Upper lobe of left lung (tissue), 6 donors: ENCODE measurements at regions not wholly inside any gene's neighbourhood (a gene's known extent, or its start where the extent isn't known, plus 50 kb on each side); places are given as distances from the start of the nearest gene placed in this dataset.

Source experiments
- ATAC-seq, 2 donors: fragments of 200-7000 bp; cut with Tn5 transposase; one replicate each; pipeline ENCODE4 v1.9.1; 2022; ENCODE audit warnings: mild to moderate bottlenecking in 2 of 2, moderate library complexity in 2 of 2; ENCODE audit not compliant: low FRiP score in 2 of 2
- DNase-seq, 2 donors: peaks; one replicate each; pipeline ENCODE4 v3.0.0-alpha.2; 2019 to 2020
- H3K27ac ChIP-seq, 4 donors: fragments of 200-600 bp; sonication (generic); one replicate each; pipeline ENCODE4 v1.5.1; 2016 to 2019
- H3K27me3 ChIP-seq, 4 donors: fragments of 200-600 bp; sonication (generic); one replicate each; pipeline ENCODE4 v1.5.1; 2017 to 2019
- H3K36me3 ChIP-seq, 4 donors: fragments of 200-600 bp; sonication (generic); one replicate each; pipeline ENCODE4 v1.5.1; 2016 to 2019
- H3K4me1 ChIP-seq, 4 donors: fragments of 200-600 bp; sonication (generic); one replicate each; pipeline ENCODE4 v1.5.1; 2018 to 2019
- H3K4me3 ChIP-seq, 4 donors: fragments of 200-600 bp; sonication (generic); one replicate each; pipeline ENCODE4 v1.5.1; 2017 to 2019; ENCODE audit warnings: mild to moderate bottlenecking in 2 of 4, moderate library complexity in 1 of 4
- H3K9me3 ChIP-seq, 4 donors: fragments of 200-600 bp; sonication (generic); one replicate each; pipeline ENCODE4 v1.5.1; 2018 to 2019
- EP300 ChIP-seq, 4 donors: sonication (generic); formaldehyde crosslinking; IDR thresholded peaks; one replicate each; pipeline ENCODE4 v1.5.1; 2017; ENCODE audit warnings: antibody characterized with exemption in 4 of 4, control low read depth in 2 of 4
- POLR2A ChIP-seq, 4 donors: fragments of 450-650 bp; IDR thresholded peaks; one replicate each; pipeline ENCODE4 v1.5.1; 2016 to 2017; ENCODE audit warnings: antibody characterized with exemption in 4 of 4, mild to moderate bottlenecking in 2 of 4
- POLR2AphosphoS5 ChIP-seq, 2 donors: sonication (generic); formaldehyde crosslinking; IDR thresholded peaks; one replicate each; pipeline ENCODE4 v1.5.1; 2017; ENCODE audit warnings: antibody characterized with exemption in 2 of 2
- WGBS, 2 donors: methylation state at CpG; one replicate each; pipeline ENCODE4 v1.1.5; 2017 to 2018; 5-methylcytosine and 5-hydroxymethylcytosine counted together
- TF ChIP-seq, protein P1 (sequence below), 6 experiments: fragments of 450-650 bp in 4 of 6; fragments of 200-600 bp in 2 of 6; sonication (generic) in 2 of 6; IDR thresholded peaks; one replicate each; pipeline ENCODE4 v1.5.1; 2016 to 2019; ENCODE audit warnings: antibody characterized with exemption in 6 of 6
- donor health status: DM: no; HTN: no; CAD: no; lungs with moderate emphysema.
- donor health status: DM: no; HTN: yes; CAD: no; lungs with severe emphysema.

DNA sequence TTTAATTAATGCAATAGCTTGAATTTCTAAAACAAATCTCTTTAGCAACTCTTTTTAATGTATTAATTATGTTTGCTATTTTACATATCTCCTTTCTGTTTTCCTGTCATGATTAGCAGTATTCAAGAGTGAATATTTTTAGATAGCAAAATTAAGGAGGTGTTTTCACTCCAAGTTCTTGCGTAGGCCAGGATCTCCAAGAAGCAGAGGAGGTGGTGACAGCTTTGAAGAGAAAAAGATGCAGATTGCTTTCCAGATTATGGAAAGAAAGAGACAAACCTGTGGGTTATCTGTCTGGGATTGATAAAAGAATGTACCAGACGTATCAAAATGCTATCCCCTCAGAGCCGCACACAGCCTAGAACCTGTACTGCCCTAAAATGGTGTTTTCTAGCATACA lies 163.5 kb upstream of the FAM98A start:
- TF ChIP-seq POLR2AphosphoS5 (IDR thresholded peaks at IDR 0.05) (no peak), EP300 (IDR thresholded peaks at IDR 0.05) (no peak), POLR2A (IDR thresholded peaks at IDR 0.05) (no peak)
- TF ChIP-seq, protein P1, sequence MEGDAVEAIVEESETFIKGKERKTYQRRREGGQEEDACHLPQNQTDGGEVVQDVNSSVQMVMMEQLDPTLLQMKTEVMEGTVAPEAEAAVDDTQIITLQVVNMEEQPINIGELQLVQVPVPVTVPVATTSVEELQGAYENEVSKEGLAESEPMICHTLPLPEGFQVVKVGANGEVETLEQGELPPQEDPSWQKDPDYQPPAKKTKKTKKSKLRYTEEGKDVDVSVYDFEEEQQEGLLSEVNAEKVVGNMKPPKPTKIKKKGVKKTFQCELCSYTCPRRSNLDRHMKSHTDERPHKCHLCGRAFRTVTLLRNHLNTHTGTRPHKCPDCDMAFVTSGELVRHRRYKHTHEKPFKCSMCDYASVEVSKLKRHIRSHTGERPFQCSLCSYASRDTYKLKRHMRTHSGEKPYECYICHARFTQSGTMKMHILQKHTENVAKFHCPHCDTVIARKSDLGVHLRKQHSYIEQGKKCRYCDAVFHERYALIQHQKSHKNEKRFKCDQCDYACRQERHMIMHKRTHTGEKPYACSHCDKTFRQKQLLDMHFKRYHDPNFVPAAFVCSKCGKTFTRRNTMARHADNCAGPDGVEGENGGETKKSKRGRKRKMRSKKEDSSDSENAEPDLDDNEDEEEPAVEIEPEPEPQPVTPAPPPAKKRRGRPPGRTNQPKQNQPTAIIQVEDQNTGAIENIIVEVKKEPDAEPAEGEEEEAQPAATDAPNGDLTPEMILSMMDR (IDR thresholded peaks at IDR 0.05): no peak
- Histone ChIP-seq H3K36me3 (no peaks in the 10 kb centered on the region), H3K27ac (no peak overlapping the region), H3K9me3 (peaks cover 0 to 4% (median 0%) of the 10 kb centered on the region in 4 donors), H3K27me3 (no peaks in the 10 kb centered on the region), H3K4me3 (no peak overlapping the region), H3K4me1 (no peaks in the 10 kb centered on the region)
- DNase-seq (no peak), ATAC-seq (no peak)
- 84 to 91% methylated on average over 3 of the region's 3 CpGs for WGBS, 2 donors

DNA sequence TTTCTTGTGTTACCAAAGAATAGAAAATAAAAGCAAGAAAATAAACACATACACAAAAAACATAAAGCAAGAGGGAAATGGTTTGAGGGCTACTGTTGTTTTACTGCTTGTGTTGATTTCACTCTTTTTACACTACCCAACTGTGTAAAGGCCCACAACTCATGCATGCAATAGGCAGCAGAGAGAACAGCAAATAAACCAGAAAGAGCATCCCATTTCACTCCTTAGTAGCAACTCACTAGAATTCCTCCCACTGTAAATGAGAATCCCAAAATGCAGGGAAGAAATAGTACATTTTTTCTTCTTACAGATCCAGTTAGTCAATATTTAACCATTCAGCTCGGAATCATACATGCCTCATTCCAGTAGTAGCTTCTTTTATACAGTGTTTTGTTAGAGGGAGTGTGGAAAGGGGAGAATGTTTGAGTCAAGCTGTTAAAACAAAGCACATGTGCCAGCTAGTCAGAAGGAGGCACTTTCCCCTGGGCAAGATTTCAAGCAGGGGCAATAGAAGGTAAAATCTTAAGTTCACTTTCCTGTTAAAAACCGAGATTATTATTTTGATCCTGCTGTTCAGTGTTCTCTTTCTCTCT lies 147.2 kb upstream of the FAM98A start:
- ATAC-seq (no peak), DNase-seq (no peak)
- no peak for TF ChIP-seq POLR2AphosphoS5 (IDR thresholded peaks at IDR 0.05)
- no peak for TF ChIP-seq EP300 (IDR thresholded peaks at IDR 0.05)
- TF ChIP-seq, protein P1 (IDR thresholded peaks at IDR 0.05): no peak
- TF ChIP-seq POLR2A (IDR thresholded peaks at IDR 0.05): no peak
- H3K9me3 ChIP-seq: peaks cover 0 to 4% (median 0%) of the 10 kb centered on the region in 4 donors
- no peaks in the 10 kb centered on the region for H3K4me1 ChIP-seq
- 34 to 64% methylated on average over 2 of the region's 2 CpGs for WGBS, 2 donors
- H3K27ac ChIP-seq: no peak overlapping the region
- H3K27me3 ChIP-seq: no peaks in the 10 kb centered on the region
- no peak overlapping the region for H3K4me3 ChIP-seq
- H3K36me3 ChIP-seq: no peaks in the 10 kb centered on the region

DNA sequence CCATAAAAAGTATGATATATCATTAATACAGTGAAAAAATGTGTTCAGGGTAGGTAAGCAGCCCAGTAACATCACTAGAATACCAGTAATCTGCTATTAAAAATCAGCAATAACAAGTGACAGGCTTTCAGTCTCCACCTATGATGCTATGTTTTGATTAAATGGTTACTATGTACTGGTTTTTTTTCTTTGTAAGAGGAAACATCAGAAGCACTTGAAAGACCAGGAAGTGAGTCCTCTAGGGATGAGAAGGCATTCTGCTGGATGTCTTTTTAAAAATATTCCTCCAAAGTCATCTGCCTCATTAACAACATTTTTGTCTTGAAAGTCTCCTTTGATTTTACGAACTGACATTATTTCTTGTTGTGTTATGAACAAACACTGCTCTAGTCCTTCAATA lies 136.0 kb upstream of the FAM98A start:
- Histone ChIP-seq H3K36me3 (no peaks in the 10 kb centered on the region), H3K9me3 (no peaks in the 10 kb centered on the region), H3K27me3 (no peaks in the 10 kb centered on the region), H3K4me1 (no peaks in the 10 kb centered on the region), H3K27ac (no peak overlapping the region), H3K4me3 (no peak overlapping the region)
- ATAC-seq (no peak), DNase-seq (no peak)
- 84 to 93% methylated on average over 1 of the region's 1 CpG for WGBS, 2 donors
- TF ChIP-seq, protein P1 (IDR thresholded peaks at IDR 0.05): no peak
- TF ChIP-seq POLR2AphosphoS5 (IDR thresholded peaks at IDR 0.05) (no peak), EP300 (IDR thresholded peaks at IDR 0.05) (no peak), POLR2A (IDR thresholded peaks at IDR 0.05) (no peak)

DNA sequence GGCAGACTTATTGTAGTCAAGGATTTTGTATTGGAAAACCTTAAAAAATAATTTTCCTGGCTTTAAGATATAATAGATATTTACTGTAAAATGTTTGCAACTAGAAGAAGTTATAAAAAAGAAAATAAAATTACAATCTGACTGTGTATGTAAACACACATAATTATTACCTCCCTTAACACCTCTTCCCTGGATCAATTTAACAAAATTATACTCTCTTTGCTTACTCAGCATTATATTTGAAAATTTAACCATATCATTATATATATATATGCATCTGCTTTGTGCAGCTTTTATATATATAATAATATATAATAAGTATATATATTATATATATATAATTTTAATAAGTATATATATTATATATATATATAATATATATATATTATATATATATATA lies 131.7 kb upstream of the FAM98A start:
- Histone ChIP-seq H3K4me3 (no peak overlapping the region), H3K27ac (no peak overlapping the region), H3K4me1 (no peaks in the 10 kb centered on the region), H3K36me3 (no peaks in the 10 kb centered on the region), H3K27me3 (no peaks in the 10 kb centered on the region), H3K9me3 (no peaks in the 10 kb centered on the region)
- ATAC-seq (no peak), DNase-seq (no peak)
- TF ChIP-seq POLR2A (IDR thresholded peaks at IDR 0.05) (no peak), EP300 (IDR thresholded peaks at IDR 0.05) (no peak), POLR2AphosphoS5 (IDR thresholded peaks at IDR 0.05) (no peak)
- TF ChIP-seq, protein P1 (IDR thresholded peaks at IDR 0.05): no peak

DNA sequence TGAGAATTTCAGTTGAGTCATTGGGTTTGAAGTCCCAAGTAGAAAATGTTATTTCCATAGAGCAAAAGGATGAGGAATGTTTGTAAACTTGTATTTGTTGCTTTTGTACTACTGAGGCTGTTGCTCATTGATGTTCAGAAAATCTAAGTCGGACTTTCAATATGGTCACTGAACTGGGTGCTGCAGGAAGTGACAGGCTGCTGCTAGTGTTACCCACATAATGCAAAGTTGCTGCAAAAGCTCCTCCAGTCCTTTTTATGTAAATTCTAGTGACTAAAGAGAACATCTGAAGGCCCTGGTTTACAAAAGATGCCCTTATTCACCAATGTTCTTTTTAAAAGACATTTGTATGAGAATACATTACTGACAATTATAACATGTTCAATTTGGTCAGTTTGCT lies 131.1 kb upstream of the FAM98A start:
- WGBS, 2 donors: 80 to 84% methylated on average over 1 of the region's 1 CpG

More for the DNA sequence above, 131.1 kb upstream of the FAM98A start:
- ATAC-seq (no peak), DNase-seq (no peak)
- Histone ChIP-seq H3K27ac (no peak overlapping the region), H3K9me3 (no peaks in the 10 kb centered on the region), H3K36me3 (no peaks in the 10 kb centered on the region), H3K4me1 (no peaks in the 10 kb centered on the region), H3K4me3 (no peak overlapping the region), H3K27me3 (no peaks in the 10 kb centered on the region)
- TF ChIP-seq POLR2A (IDR thresholded peaks at IDR 0.05) (no peak), EP300 (IDR thresholded peaks at IDR 0.05) (no peak), POLR2AphosphoS5 (IDR thresholded peaks at IDR 0.05) (no peak)
- TF ChIP-seq, protein P1 (IDR thresholded peaks at IDR 0.05): no peak
